Keratinocyte (primary cell): ENCODE measurements at regions not wholly inside any gene's neighbourhood (a gene's known extent, or its start where the extent isn't known, plus 50 kb on each side); places are given as distances from the start of the nearest gene placed in this dataset.

ENCODE experiments used
- CTCF ChIP-seq, 3 experiments: IDR thresholded peaks in 1 of 3; conservative IDR thresholded peaks in 1 of 3; optimal IDR thresholded peaks in 1 of 3; 2 replicates in 2 of 3; 3 replicates in 1 of 3; pipeline versions ENCODE3 to v1.5.1; 2011; ENCODE audit warnings: low read length in 3 of 3, mild to moderate bottlenecking in 3 of 3, moderate library complexity in 2 of 3, control low read depth in 1 of 3, inconsistent platforms in 1 of 3; ENCODE audit not compliant: insufficient read depth in 2 of 3; ENCODE audit errors: extremely low read depth in 1 of 3
- EZH2 ChIP-seq: IDR thresholded peaks from one replicate; pipeline ENCODE4 v1.6.1; 2012; ENCODE audit warnings: inconsistent platforms, mild to moderate bottlenecking, low read length, moderate library complexity

GRCh38 chr18:67426486-67426885, 90.0 kb downstream of the DSEL start:
- no peak for TF ChIP-seq CTCF (optimal IDR thresholded peaks at IDR 0.05 in 1 of 3, IDR thresholded peaks at IDR 0.05 in 1 of 3, conservative IDR thresholded peaks at IDR 0.05 in 1 of 3; ENCODE audit: extremely low read depth in 1 of 3, insufficient read depth in 2 of 3, low read length in 3 of 3)
- TF ChIP-seq EZH2, result no peak
